ENCODE measurements at regions not wholly inside any gene's neighbourhood (a gene's known extent, or its start where the extent isn't known, plus 50 kb on each side); places are given as distances from the start of the nearest gene placed in this dataset.

GRCh38 chr1:221849110-221849509 is 107.2 kb upstream of the DUSP10 start:
- H3K27ac ChIP-seq (ENCODE audit: low read depth, low read length): no peak overlapping the region
- TF ChIP-seq CTCF (IDR thresholded peaks at IDR 0.05; ENCODE audit: low read depth, low read length, poor library complexity, severe bottlenecking): no peak
- no peak for TF ChIP-seq EZH2phosphoT487 (IDR thresholded peaks at IDR 0.05; ENCODE audit: borderline replicate concordance, low read length)
- H3K79me2 ChIP-seq (ENCODE audit: control insufficient read depth, low read length): no peaks in the 10 kb centered on the region
- no peaks in the 10 kb centered on the region for H3K4me1 ChIP-seq (ENCODE audit: control insufficient read depth, low read length)
- no peaks in the 10 kb centered on the region for H3K9me2 ChIP-seq (replicated peaks; ENCODE audit: control insufficient read depth, low read length)
- H4K20me1 ChIP-seq (ENCODE audit: control insufficient read depth, insufficient read depth, low read depth, low read length): no peaks in the 10 kb centered on the region
- no peaks in the 10 kb centered on the region for H3K27me3 ChIP-seq (ENCODE audit: control insufficient read depth, low read length)
- H3K36me3 ChIP-seq (ENCODE audit: control insufficient read depth, low read length): no peaks in the 10 kb centered on the region
- H3K4me3 ChIP-seq (ENCODE audit: low read length): no peak overlapping the region
- H3K4me2 ChIP-seq (ENCODE audit: low read length): no peak overlapping the region
- no peaks in the 10 kb centered on the region for H3K9me3 ChIP-seq (ENCODE audit: control insufficient read depth, insufficient read depth, low read length)
- H3F3A ChIP-seq (ENCODE audit: control insufficient read depth, insufficient read depth): no peaks in the 10 kb centered on the region

GRCh38 chr1:221847676-221848075 is 105.8 kb upstream of the DUSP10 start:
- no peaks in the 10 kb centered on the region for H4K20me1 ChIP-seq (ENCODE audit: control insufficient read depth, insufficient read depth, low read depth, low read length)
- no peaks in the 10 kb centered on the region for H3K9me2 ChIP-seq (replicated peaks; ENCODE audit: control insufficient read depth, low read length)
- no peaks in the 10 kb centered on the region for H3K9me3 ChIP-seq (ENCODE audit: control insufficient read depth, insufficient read depth, low read length)
- H3F3A ChIP-seq (ENCODE audit: control insufficient read depth, insufficient read depth): no peaks in the 10 kb centered on the region
- no peak overlapping the region for H3K4me3 ChIP-seq (ENCODE audit: low read length)
- no peak overlapping the region for H3K4me2 ChIP-seq (ENCODE audit: low read length)
- H3K4me1 ChIP-seq (ENCODE audit: control insufficient read depth, low read length): no peaks in the 10 kb centered on the region
- TF ChIP-seq EZH2phosphoT487 (IDR thresholded peaks at IDR 0.05; ENCODE audit: borderline replicate concordance, low read length) (no peak), CTCF (IDR thresholded peaks at IDR 0.05; ENCODE audit: low read depth, low read length, poor library complexity, severe bottlenecking) (no peak)
- H3K27me3 ChIP-seq (ENCODE audit: control insufficient read depth, low read length): no peaks in the 10 kb centered on the region
- H3K36me3 ChIP-seq (ENCODE audit: control insufficient read depth, low read length): no peaks in the 10 kb centered on the region
- H3K27ac ChIP-seq (ENCODE audit: low read depth, low read length): no peak overlapping the region
- no peaks in the 10 kb centered on the region for H3K79me2 ChIP-seq (ENCODE audit: control insufficient read depth, low read length)

GRCh38 chr1:221845650-221846371 is 103.9 kb upstream of the DUSP10 start:
- H3K4me1 ChIP-seq (ENCODE audit: control insufficient read depth, low read length): no peaks in the 10 kb centered on the region
- H3K9me3 ChIP-seq (ENCODE audit: control insufficient read depth, insufficient read depth, low read length): no peaks in the 10 kb centered on the region
- H3K27me3 ChIP-seq (ENCODE audit: control insufficient read depth, low read length): no peaks in the 10 kb centered on the region
- TF ChIP-seq EZH2phosphoT487 (IDR thresholded peaks at IDR 0.05; ENCODE audit: borderline replicate concordance, low read length) (no peak), CTCF (IDR thresholded peaks at IDR 0.05; ENCODE audit: low read depth, low read length, poor library complexity, severe bottlenecking) (no peak)
- no peak overlapping the region for H3K4me3 ChIP-seq (ENCODE audit: low read length)
- H3K36me3 ChIP-seq (ENCODE audit: control insufficient read depth, low read length): no peaks in the 10 kb centered on the region
- H3K4me2 ChIP-seq (ENCODE audit: low read length): no peak overlapping the region
- no peaks in the 10 kb centered on the region for H4K20me1 ChIP-seq (ENCODE audit: control insufficient read depth, insufficient read depth, low read depth, low read length)
- no peaks in the 10 kb centered on the region for H3K9me2 ChIP-seq (replicated peaks; ENCODE audit: control insufficient read depth, low read length)
- no peak overlapping the region for H3K27ac ChIP-seq (ENCODE audit: low read depth, low read length)
- H3K79me2 ChIP-seq (ENCODE audit: control insufficient read depth, low read length): no peaks in the 10 kb centered on the region
- no peaks in the 10 kb centered on the region for H3F3A ChIP-seq (ENCODE audit: control insufficient read depth, insufficient read depth)
